ENCODE measurements at regions not wholly inside any gene's neighbourhood (a gene's known extent, or its start where the extent isn't known, plus 50 kb on each side); places are given as distances from the start of the nearest gene placed in this dataset.

DNA sequence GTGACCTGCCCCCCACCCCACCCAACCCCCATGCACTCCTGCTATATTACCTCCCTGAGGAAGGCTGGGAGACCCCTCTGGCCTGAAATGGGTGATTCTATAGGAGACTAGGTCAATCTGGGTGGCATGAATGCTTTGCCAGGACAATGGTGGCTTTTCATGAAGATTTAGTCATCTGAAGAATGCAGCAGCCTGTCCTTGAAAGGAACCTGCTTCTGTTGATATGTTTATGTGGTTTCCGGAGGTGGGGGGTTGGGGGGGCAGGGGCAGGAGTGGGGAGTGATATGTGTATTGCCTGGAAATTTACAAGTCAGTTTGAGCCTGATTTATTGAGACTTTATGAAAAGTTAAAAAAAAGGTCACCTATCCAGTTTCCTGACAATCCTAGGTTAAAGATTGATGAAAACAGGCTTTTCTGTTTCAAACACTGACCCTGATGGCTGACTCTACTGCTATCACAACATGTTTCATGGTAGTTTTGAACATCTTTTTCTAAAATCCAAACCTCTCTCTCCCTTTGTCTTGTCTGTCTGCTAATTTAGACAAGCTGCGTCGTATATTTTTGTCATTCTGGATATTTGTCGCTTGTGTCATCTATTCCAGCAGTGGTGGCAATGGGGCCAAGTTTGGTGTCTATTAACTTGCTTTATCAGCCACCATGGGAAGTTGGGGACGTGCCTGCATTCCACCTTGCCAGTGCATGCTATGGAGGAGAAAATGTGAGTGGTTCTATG is 153.7 kb upstream of the EGFLAM start:
- DNase-seq (ENCODE audit: low read depth in 4 of 4, low spot score in 3 of 4), result no peak

DNA sequence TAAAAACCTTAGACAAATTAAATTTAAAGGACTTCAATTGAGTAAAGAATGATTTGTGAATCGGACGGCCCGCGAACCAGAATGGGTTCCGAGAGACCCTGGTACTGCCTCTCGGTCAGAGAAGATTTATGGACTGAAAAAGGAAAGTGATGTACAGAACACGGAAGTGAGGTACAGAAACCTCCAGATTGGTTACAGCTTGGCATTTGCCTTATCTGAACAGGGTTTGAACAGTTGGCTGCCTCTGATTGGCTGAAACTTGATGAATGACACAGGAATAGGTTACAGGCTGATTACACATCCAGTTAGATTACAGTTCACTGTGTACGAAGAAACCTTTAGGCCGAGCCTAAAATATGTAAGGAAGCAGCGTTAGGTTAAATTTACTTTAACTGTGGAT is 156.5 kb upstream of the EGFLAM start:
- DNase-seq (ENCODE audit: low read depth in 4 of 4, low spot score in 3 of 4), result no peak

- no peak for DNase-seq (ENCODE audit: low read depth in 4 of 4, low spot score in 3 of 4)
Observed at GRCh38 chr5:38099205-38100168, 158.9 kb upstream of the EGFLAM start.

DNA sequence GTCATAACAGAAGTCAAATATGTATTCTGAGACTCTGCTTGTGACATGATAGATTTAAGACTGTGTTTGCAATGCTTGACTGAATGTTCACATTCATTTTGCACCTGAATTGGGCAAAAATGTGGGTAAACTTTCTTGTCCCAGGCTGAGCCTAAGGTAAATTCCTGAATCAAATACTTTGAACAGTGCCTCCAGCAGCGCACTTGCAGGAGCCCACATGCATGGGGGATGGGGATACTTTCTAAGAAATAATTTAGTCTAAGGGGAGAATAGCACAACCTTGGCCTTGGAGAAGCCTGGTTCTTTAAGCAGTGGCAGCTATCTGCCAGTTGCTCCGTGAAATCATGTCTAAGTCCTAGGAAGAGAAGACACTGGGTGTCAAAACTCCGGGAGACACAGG is 163.5 kb upstream of the EGFLAM start:
- DNase-seq (ENCODE audit: low read depth in 4 of 4, low spot score in 3 of 4), result no peak

- DNase-seq (ENCODE audit: low read depth in 4 of 4, low spot score in 3 of 4), result no peak
Observed at GRCh38 chr5:38093855-38094254, 164.5 kb upstream of the EGFLAM start.

DNA sequence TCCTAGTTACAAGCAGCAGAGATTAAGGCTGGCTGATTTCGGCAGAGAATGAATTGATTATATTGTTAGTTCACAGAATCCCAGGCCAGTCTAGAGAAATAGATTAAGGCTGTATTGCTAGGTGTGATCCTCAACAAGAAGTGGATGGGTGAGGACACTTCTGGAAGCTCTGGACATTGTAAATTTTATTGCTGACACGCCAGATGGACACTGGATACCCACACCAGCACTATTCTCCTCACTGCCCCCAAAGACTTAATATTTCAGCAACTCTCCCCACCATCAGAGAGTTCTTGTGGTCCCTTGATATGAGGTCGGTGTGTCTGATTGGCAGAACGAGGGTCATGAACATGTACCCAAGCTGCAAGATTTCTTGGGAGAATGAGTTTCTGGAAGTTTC is 171.6 kb upstream of the EGFLAM start:
- DNase-seq (ENCODE audit: low read depth in 4 of 4, low spot score in 3 of 4), result no peak

GRCh38 chr5:38079620-38080402 is 178.5 kb upstream of the EGFLAM start:
- DNase-seq (ENCODE audit: low read depth in 4 of 4, low spot score in 3 of 4), result no peak

DNA sequence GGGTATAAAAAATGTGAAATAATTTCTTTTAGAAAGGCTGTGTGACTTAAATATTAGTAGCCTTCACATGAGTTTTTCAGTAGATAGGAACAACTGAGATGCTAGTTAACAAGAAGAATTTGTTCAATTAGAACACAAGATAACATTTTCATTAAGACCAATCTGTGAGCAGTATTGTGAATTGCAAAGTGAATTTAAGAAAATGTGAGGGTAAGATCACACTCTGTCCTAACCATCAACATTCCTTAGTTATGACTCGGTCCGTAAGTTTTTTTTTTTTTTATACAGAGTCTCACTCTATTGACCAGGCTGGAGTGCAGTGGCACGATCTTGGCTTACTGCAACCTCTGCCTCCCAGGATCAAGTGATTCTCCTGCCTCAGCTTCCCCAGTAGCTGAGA is 180.2 kb upstream of the EGFLAM start:
- DNase-seq (ENCODE audit: low read depth in 4 of 4, low spot score in 3 of 4), result no peak

DNA sequence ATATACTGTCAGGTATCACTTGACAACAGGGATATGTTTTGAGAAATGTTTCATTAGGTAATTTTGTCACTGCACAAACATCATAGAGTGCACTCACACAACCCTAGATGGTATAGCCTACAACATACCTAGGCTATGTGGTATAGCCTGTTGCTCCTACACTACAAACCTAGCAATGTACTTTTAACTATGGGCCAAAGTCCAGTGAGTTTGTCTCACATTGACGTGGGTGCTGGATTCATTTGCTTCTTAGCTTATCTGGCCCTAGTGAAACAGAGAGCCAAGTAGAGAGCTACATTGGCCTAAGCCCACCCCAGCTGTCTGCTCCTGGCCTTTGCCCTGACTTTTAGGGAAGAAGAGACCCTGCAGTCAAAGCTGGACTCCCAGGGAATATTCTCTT is 180.7 kb upstream of the EGFLAM start:
- DNase-seq (ENCODE audit: low read depth in 4 of 4, low spot score in 3 of 4), result no peak

GRCh38 chr5:38071831-38072694 is 186.3 kb upstream of the EGFLAM start:
- no peak for DNase-seq (ENCODE audit: low read depth in 4 of 4, low spot score in 3 of 4)

- no peak for DNase-seq (ENCODE audit: low read depth in 4 of 4, low spot score in 3 of 4)
Observed at GRCh38 chr5:38070304-38070950, 187.9 kb upstream of the EGFLAM start.

DNA sequence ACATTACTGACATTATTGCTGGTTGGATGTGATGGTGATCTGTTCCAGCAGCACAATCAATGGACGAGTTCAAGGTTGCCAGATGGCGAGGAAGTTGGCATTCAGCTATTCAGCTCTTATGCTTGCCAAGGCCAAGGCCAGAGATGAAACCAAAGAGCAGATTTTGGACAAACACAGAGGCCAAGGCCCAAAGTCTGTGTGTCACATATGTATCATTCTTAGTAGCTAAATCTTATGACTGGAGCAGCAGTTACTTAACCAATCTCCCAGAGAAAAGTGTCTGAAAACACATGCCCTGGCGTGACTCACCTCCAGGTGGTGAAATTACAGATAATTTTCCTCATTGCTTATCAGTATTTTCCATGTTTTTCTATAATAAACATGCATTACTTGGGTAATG is 189.0 kb upstream of the EGFLAM start:
- no peak for DNase-seq (ENCODE audit: low read depth in 4 of 4, low spot score in 3 of 4)

DNA sequence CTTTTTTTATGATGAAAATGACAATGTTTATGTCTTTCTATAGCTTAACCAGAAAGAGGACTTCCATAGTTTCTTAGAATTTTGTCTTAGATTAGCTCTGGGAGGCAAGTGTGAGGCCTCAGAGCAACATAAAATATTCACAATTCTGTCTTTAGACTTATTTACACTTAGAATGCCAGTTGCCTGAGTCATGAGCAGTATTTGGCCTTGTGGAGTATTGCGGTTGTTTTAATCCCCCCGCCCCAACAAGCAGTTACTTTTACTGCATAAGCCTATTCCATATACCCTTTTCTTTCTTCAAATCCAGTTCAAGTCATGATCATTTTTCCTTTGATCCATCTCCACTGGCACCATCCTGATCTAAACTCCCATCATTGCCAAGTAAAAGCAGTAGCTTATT is 198.0 kb upstream of the EGFLAM start:
- DNase-seq (ENCODE audit: low read depth in 4 of 4, low spot score in 3 of 4), result no peak

GRCh38 chr5:38059876-38060275 is 198.5 kb upstream of the EGFLAM start:
- DNase-seq (ENCODE audit: low read depth in 4 of 4, low spot score in 3 of 4), result no peak

DNA sequence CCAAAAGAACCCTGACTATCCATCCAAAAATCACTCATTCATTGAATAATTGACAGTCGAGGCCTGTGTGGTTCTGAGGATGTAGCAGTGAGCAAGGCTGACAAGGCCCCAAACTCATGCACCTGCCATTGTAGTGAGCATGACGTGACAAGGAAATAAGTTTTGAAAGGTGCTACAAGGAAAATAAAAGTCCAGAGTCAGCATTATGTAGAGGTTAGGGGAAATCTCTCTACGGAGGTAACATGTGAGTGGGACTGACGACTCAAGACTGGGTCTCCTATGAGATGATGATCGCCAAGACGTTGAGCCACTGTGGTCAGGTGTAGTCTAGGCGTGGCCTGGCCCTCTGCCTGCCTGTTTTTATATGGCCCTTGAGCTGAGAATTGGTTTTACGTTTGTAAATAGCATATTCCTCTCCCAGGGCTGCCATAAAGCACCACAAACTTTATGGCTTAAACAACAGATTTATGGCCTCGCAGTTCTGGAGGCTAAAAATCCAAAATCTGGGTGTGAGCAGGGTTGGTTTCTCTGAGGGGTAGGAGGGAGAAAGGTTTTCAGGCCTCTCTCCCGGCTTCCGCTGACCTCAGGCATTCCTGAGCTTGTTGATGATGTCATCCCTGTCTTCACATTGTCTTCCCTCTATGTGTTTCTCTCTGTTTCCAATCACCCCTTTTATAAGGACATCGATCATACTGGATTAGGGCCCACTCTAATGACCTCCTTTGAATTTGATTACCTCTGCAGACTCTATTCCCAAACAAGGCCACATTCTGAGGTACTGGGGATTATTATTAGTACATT is 206.4 kb upstream of the EGFLAM start:
- DNase-seq (ENCODE audit: low read depth in 4 of 4, low spot score in 3 of 4), result no peak

DNA sequence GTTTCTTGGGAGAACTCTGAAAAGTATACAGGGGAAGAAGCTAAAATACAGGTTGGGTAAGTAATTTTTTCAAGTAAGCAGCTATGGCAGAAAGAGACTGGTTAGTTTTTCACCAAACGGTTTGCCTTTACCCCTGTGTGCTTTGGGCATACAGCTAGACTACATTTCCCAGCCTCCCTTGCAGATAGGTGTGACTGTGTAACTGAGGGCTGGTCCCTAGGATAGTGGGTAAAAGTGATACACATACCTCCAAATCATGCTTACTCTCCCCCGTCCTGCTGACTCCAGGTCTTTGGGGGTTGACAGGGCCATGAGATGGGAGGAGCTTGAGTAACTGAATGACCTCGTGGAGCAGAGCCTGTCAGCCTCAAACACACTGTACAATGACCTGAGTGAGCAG is 208.6 kb upstream of the GDNF start:
- no peak for DNase-seq (ENCODE audit: low read depth in 4 of 4, low spot score in 3 of 4)

GRCh38 chr5:38046103-38046502 is 206.3 kb upstream of the GDNF start:
- DNase-seq (ENCODE audit: low read depth in 4 of 4, low spot score in 3 of 4), result no peak

DNA sequence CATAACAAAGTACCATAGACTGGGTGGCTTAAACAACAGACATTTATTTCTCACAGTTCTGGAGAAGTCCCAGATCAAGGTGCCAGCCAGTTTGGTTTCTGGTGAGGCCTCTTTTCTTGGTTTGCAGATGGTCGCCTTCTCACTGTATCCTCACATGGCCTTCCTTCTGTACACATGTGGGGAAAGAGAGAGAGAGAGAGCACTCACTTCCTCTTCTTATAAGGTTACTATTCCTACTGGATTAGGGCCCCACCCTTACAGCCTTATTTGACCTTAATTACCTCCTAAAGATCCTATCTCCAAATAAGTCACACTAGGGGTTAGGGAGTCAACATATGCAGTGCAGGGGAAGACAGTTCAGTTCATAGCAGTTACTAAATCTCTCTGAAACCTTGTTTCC is 205.6 kb upstream of the GDNF start:
- DNase-seq (ENCODE audit: low read depth in 4 of 4, low spot score in 3 of 4), result no peak

- DNase-seq (ENCODE audit: low read depth in 4 of 4, low spot score in 3 of 4), result no peak
Observed at GRCh38 chr5:38039826-38040225, 200.0 kb upstream of the GDNF start.

Data from left renal pelvis (tissue), 4 donors.